ENCODE measurements at regions not wholly inside any gene's neighbourhood (a gene's known extent, or its start where the extent isn't known, plus 50 kb on each side); places are given as distances from the start of the nearest gene placed in this dataset.
"Not testable (repeated sequence)": the region's sequence is repeated elsewhere in the genome, so short reads cannot be mapped to it uniquely, and the experiment has no call there.

DNA sequence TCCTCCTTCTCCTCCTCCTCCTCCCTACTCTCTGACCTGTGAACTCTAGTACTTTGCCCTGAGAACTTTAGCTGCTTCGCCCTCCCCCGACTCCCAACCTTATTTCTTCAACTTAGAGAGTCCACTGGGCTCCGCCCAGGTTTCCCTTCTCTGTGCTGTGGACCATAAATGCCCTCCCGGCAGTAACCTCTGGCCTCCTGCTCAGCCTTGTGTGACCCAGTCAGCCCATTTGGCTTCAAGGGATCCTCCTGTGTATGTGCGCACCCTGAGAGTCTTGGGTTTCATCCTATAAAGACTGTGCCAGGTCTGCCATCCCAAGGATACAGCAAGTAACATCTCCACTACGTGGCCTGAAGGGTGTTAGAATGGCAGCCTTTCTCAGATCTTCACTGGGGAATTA is 275.6 kb upstream of the C16orf82 start:
- no peak for DNase-seq (ENCODE audit: low read depth)

DNA sequence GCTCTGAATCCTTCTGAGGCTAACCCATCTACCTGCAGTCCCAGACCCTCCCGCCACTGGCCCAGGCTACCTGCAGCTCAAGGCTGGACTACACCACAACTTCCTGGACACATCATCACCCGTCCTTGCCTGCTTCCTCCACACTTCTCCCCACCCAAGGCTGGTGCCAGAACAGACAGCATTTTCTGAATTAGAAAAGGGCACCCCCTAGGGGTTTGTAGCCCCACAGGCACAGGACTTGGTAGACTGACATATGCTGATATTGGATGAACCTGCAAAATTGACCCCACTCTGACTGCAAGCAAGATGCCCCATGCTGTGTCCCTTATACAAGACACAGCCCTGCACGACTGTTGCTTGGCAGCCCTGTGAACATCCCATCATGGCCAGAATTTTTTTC is 271.5 kb upstream of the C16orf82 start:
- DNase-seq (ENCODE audit: low read depth), result no peak

DNA sequence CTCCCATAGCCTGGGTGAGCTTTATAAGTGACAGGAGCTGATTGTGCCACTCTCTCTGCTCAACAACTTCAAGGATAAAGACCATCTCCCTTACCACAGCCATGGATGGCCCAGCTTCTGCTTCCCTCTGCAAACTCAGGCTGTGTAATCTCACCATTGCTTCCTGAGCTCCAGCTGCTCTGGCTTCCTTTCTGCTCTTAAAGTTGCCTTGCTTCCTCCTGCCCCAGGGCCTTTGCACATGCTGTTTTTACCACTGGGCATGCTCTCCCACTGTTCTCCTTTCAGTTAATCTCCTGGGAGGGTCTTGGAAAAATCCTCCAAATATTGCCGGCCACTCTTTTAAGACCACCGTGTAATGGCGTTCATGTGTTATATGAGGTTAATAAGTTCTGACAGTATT is 265.1 kb upstream of the C16orf82 start:
- DNase-seq (ENCODE audit: low read depth), result no peak

DNA sequence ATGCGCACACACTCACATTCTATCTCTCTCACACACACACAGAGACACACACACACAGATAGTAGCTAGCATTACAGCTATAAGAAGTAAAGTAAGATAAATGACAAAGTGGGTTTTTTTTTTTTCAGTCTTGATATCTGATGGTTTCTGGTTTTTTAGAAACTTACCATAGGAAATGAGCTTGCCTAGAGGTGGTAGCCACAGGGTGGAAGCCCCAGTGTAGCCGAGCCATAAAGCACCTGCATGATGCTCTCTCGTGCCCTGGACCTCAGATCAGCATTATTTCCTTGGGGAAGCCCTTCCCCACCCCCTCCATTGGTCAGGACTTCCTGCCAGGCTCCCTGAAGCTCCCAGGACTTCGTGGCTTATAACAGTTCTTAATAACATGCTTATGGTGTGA is 264.3 kb upstream of the C16orf82 start:
- DNase-seq (ENCODE audit: low read depth), result no peak

DNA sequence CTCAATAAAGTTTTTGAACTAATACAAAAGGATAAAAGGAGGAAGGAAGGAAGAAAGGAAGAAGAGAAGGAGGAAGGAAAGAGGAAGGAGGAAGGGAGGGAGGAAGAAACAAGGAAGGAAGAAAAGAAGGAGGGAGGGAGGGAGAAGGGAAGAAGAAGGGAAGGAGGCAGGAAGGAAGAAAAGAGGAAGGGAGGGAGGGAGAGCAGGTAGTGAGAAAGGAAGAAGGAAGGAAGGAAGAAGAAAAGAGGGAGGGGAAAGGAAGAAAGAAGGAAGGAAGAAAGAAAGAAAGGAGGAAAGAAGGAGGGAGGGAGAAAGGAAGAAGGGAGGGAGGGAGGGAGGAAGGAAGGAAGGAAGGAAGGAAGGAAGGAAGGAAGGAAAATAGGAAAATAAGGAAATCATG is 263.8 kb upstream of the C16orf82 start:
- no peak for DNase-seq (ENCODE audit: low read depth)

DNA sequence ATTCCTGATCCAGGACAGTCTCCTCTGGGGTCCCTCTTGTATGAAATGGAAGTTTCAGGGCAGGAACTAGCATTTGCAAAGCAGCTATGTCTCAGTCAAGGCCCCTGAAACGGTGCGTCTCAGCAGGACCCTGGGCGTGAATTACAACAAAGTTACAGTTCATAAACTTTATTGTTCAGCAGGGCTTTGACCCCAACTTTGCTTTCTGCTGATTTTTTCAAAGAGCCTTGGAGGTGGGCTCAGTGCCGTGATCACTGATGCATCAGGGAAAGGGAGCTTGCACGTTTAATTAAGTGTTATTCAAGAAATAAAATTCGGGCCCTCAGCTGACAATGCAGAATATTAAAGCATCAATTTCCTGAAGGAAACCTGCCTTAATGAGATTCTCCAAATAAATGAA is 260.1 kb upstream of the C16orf82 start:
- no peak for DNase-seq (ENCODE audit: low read depth)

DNA sequence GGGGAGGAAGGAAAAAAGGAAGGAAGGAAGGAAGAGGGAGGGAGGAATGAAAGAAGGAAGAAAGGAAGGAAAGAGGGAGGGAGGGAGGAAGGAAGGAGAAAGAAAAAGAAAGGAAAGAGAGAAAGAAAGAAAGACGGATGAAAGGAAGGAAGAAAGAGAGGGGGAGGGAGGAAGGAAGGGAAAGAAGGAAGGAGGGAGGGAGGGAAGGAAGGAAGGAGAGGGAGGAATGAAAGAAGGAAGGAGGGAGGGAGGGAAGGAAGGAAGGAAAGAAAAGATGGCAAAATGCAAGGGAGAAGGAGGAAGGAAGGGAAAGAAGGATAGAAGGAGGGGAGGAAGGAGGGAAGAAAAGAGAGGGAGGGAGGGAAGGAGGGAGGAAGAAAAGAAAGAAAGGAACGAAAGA is 257.3 kb upstream of the C16orf82 start:
- no peak for DNase-seq (ENCODE audit: low read depth)

- no peak for DNase-seq (ENCODE audit: low read depth)
These were observed 250.5 kb upstream of the C16orf82 start for GRCh38 chr16:26816266-26816665.

DNA sequence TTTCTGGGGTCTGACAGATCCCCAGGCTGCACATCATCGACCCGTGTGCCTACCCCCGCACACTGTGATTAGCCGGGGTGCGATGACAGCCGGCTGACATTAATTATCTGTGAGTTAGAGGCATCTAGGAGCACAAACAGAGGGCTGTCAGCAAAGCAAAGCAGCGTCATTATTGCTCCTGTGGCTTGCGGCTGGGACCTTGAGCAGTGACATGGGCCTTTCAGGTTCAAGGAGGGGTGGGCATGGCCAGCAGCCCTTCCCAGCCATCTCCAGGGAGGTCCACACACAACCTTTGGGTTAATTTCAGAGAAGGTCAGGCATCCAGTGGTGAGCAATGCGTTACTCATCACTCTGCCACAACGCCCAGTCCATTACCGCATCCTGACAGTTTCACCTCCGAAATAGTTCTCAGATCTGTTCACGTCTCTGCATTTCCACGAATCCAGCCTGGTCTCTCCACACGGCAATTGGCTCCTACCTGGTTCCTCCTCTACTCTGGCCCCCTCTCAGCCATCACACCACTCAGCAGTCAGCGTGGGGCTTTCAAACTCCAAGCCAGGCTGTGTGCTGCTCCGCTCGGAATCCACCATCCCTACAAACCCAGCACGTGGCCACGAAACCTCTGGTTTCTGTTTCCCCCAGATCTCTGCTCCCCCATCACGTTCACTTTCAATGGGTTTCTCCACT is 249.7 kb upstream of the C16orf82 start:
- DNase-seq (ENCODE audit: low read depth), result peak; percentile 38

DNA sequence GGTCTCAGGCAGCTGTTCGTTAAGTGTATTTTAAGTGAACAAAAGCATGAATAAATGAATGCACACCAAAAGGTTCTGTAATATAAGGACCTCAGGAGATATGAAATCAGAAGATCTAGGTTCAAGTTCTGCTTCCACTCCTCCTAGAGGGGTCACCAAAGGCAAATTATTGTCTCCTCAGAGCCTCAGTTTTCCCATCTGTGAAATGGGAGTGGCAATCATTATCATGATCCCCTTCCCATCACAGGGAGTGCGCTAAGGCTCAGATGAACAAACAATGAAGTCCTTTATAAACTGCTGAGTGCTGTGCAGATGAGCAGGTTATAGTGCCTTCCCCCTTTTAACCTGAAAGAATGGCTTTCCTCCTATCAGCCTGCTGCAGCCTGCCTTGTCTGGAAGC is 248.3 kb upstream of the C16orf82 start:
- no peak for DNase-seq (ENCODE audit: low read depth)

- DNase-seq (ENCODE audit: low read depth), result no peak
These were observed 242.3 kb upstream of the C16orf82 start for GRCh38 chr16:26824469-26824868.

DNA sequence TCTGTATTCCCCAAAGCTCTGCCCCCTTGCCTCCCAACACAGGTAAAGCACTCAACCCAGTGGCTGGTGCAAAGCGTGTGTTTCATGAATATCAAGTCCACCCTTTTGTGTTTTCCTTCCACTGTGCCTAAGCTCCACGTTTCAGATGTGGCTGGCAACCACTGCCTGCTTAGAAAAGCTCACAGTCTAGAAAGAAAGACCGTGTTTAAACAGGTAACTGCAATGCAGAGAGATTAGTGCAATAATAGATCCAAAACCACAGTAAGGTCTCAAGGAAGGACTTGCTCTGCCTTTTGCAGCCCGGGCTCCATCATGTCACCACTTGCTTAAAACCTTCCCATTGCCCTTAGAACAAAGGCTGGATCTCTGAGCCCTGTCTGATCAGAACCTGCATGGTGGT is 240.2 kb upstream of the C16orf82 start:
- no peak for DNase-seq (ENCODE audit: low read depth)

GRCh38 chr16:26827386-26827785 is 239.3 kb upstream of the C16orf82 start:
- DNase-seq (ENCODE audit: low read depth), result no peak

DNA sequence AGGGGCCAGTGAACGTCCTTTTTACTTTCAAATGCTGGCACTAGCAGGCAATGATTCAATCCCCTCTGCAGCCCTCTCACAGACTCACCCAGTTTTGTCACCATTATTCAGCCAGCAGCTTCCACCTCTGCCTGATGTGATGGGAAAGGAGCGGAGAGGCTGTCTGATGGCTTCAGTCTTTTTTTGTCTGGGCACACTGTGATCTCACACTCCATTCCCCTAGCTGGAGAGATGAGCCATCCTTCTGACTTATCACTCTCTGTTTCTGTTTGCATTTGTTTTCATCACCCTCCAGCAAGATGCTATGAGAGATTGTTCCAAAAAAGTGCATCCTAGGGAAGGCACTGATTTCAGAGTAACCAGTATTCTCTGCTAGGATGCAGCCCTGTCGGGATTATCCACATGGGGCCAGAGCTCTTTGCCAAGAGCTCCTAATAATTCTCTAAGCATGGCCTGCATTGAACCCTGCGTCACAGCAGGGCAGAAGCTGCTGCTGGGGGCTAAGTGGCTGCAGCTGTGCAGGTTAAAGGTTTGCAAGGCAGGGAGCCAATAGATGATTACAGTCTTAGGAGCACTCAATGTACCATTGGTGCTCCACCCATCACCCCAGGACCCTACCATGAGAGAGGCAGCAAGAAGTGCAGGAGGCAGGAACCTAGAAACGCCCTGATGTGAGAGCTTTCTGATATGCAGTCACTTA is 236.1 kb upstream of the C16orf82 start:
- DNase-seq (ENCODE audit: low read depth), result peak; percentile 89

- not testable (repeated sequence) for DNase-seq (ENCODE audit: low read depth)
These were observed 230.6 kb upstream of the C16orf82 start for GRCh38 chr16:26836114-26836513.

GRCh38 chr16:26838931-26839330 is 227.8 kb upstream of the C16orf82 start:
- no peak for DNase-seq (ENCODE audit: low read depth)

DNA sequence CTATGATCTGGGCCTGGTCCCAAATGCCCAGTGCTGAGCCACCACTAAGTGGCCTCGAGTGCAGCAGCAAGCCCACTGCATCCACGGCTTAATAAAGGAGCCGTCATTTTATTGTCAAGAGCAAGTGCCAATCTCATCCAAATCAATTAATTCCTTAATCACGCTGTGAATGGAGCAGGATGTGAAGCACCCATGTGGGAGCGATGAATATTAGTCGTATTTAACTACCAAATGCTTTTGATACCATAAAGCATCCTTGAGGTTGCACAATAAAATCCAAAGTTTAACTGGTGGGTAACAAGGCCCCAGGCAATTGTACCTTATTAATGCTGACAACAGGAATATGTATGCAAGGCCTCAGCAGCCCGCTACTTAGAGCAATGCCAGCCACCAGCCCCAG is 226.0 kb upstream of the C16orf82 start:
- DNase-seq (ENCODE audit: low read depth), result no peak

DNA sequence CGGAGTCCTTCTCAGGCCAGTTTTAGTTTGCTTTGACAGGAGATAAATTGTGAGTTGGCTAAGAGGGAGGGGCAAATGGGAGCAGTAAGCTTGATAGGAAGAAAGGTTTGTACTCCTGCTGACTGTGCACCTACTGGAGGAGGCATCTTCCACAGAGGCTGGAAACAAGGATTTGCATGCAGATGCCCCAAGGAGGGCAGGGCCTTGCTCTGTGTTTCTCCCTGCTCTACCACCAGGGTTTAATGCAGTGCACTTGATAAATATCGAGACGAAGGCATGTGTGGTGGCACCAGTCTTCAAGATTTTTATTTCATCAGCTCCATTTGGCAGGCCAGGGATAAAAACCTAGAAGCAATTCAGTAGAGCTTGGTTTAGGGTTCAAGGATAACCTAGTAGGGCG is 210.5 kb upstream of the C16orf82 start:
- no peak for DNase-seq (ENCODE audit: low read depth)

GRCh38 chr16:26856791-26857190 is 209.9 kb upstream of the C16orf82 start:
- no peak for DNase-seq (ENCODE audit: low read depth)

DNA sequence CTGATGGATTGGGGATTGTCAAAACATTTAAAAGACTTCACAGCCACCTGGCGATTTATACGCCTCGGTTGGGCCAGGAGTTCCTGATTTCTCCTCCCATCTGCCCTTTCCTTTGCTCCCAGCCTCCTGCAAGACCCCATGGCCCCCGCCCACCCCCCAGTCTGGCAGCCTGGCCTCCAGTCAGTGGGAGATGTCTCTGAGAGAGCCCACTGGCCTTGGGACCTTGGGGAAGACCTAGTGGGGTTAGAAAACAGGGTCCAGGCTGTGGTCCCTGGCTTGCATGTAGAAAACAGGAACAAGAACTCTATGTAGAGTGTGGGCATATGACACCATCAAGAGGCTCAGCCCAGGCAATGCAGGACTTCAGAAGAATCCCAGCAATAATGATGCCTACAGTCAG is 209.4 kb upstream of the C16orf82 start:
- DNase-seq (ENCODE audit: low read depth), result no peak

DNA sequence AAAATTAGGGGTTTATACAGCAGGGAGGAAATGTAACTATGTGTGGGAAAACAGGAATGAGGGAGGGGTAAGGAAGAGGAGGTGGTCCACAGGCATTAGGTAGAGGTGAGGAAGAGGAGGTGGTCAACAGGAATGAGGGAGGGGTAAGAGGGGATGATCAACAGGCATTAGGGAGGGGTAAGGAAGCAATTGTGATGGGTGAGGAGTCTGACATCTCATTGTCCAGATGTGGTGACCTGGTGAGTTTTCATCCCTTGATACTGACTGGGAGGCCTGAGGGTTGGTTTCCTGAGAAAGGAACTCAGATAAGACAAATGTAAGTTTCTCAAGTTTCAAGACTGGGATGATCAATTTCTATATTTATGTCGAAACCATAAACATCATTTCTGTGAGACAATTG is 206.2 kb upstream of the C16orf82 start:
- no peak for DNase-seq (ENCODE audit: low read depth)

DNA sequence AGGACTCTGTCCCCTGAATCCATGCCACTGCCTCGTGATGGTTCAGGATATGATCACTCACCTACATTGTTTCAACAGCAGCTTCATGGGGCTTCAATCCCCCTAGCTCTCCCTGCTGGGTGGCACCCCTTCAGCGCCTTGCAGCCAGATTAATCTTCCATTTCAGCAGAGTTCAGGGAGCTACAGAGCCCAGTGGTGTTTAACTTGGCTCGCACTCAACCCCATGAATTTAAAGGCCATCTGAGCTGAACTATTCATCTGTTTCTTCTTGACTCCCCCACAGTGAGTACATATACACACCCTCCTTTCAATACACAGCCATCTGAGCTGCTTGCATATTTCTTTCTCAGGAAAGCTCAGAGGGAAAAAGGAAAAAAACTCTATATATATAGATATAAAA is 202.8 kb upstream of the C16orf82 start:
- DNase-seq (ENCODE audit: low read depth), result no peak

DNA sequence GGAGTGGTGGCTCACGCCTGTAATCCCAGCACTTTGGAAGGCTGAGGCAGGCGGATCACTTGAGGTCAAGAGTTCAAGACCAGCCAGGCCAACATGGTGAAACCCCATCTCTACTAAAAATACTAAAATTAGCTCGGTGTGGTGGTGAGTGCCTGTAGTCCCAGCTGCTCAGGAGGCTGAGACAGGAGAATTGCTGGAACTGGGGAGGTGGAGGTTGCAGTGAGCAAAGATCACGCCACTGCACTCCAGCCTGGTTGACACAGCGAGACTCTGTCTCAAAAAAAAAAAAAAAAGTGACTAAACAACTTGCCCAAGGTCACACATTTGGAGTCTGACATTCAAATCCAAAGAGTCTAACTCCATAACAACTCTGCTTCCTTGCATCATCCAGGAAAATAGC is 192.4 kb upstream of the C16orf82 start:
- not testable (repeated sequence) for DNase-seq (ENCODE audit: low read depth)

DNA sequence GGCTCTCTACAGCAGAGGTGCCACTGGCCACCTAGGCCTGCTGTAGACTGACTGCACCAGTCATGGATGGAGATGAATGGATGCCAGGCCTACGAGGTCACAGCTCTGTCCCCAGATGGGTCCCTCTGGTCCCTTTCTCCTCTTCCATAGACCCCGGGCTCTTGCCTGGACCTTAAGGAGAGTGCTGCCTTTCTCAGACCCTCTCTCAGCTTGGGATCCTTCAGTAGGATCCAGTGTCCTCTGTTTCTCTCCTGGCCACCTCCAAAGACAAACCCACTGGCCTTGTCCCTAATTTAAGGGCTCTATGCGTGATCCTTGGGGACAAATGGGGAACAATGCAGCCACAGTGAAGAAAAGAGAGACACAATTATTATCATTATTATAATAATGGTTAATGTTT is 189.3 kb upstream of the C16orf82 start:
- DNase-seq (ENCODE audit: low read depth), result no peak

Measured in fibroblast of the conjunctiva (primary cell).